HG02759 (cell line): ENCODE measurements at regions not wholly inside any gene's neighbourhood (a gene's known extent, or its start where the extent isn't known, plus 50 kb on each side); places are given as distances from the start of the nearest gene placed in this dataset.
"Not testable (repeated sequence)": the region's sequence is repeated elsewhere in the genome, so short reads cannot be mapped to it uniquely, and the experiment has no call there.

Experiments used
- ATAC-seq: cut with Tn5 transposase; IDR thresholded peaks from one replicate; pipeline ENCODE4 v1.9.1; 2021; ENCODE audit warnings: mild to moderate bottlenecking, moderate library complexity; ENCODE audit not compliant: unreplicated experiment

- no peak for ATAC-seq
Measured at GRCh38 chr19:27971071-27971470, 1241.9 kb downstream of the UQCRFS1 start.

- ATAC-seq = no peak
Measured at GRCh38 chr19:27966390-27966816, 1246.5 kb downstream of the UQCRFS1 start.

- ATAC-seq = no peak
Measured at GRCh38 chr19:27964185-27964584, 1248.8 kb downstream of the UQCRFS1 start.

GRCh38 chr19:27962264-27962663 lies 1250.7 kb downstream of the UQCRFS1 start:
- ATAC-seq = no peak

- no peak for ATAC-seq
Measured at GRCh38 chr19:27955485-27956480, 1257.2 kb downstream of the UQCRFS1 start.

- ATAC-seq = not testable (repeated sequence)
Measured at GRCh38 chr19:27942607-27943006, 1270.3 kb downstream of the UQCRFS1 start.

- no peak for ATAC-seq
Measured at GRCh38 chr19:27936139-27936538, 1276.8 kb downstream of the UQCRFS1 start.

- no peak for ATAC-seq
Measured at GRCh38 chr19:27935669-27936068, 1277.3 kb downstream of the UQCRFS1 start.

GRCh38 chr19:27929399-27929798 lies 1283.6 kb downstream of the UQCRFS1 start:
- no peak for ATAC-seq

- ATAC-seq = no peak
Measured at GRCh38 chr19:27925202-27925601, 1287.7 kb downstream of the UQCRFS1 start.

GRCh38 chr19:27922970-27923369 lies 1290.0 kb downstream of the UQCRFS1 start:
- no peak for ATAC-seq

GRCh38 chr19:27920774-27921173 lies 1292.2 kb downstream of the UQCRFS1 start:
- ATAC-seq = no peak

- no peak for ATAC-seq
Measured at GRCh38 chr19:27918818-27919217, 1294.1 kb downstream of the UQCRFS1 start.

GRCh38 chr19:27911122-27911898 lies 1301.6 kb downstream of the UQCRFS1 start:
- no peak for ATAC-seq

- no peak for ATAC-seq
Measured at GRCh38 chr19:27909861-27910260, 1303.1 kb downstream of the UQCRFS1 start.

- no peak for ATAC-seq
Measured at GRCh38 chr19:27909185-27909840, 1303.6 kb downstream of the UQCRFS1 start.

- no peak for ATAC-seq
Measured at GRCh38 chr19:27906081-27906480, 1306.9 kb downstream of the UQCRFS1 start.

GRCh38 chr19:27905074-27905473 lies 1307.9 kb downstream of the UQCRFS1 start:
- no peak for ATAC-seq

GRCh38 chr19:27901078-27901477 lies 1311.9 kb downstream of the UQCRFS1 start:
- no peak for ATAC-seq

GRCh38 chr19:27896091-27896490 lies 1316.9 kb downstream of the UQCRFS1 start:
- no peak for ATAC-seq
